GM18951 (cell line): ENCODE measurements at regions not wholly inside any gene's neighbourhood (a gene's known extent, or its start where the extent isn't known, plus 50 kb on each side); places are given as distances from the start of the nearest gene placed in this dataset.
"Not testable (repeated sequence)": the region's sequence is repeated elsewhere in the genome, so short reads cannot be mapped to it uniquely, and the experiment has no call there.

Experiments used
- POLR2A ChIP-seq: IDR thresholded peaks from 4 replicates; pipeline ENCODE4 v1.6.1; 2011; ENCODE audit warnings: mild to moderate bottlenecking; ENCODE audit not compliant: insufficient read length, insufficient read depth; ENCODE audit errors: extremely low read depth
- in situ Hi-C: fragments of 300-500 bp; cut with MboI; formaldehyde crosslinking; loops from one replicate; pipeline ENCODE4 v1.12.0; 2022; ENCODE audit warnings: low sequenced_read_pairs, mixed read lengths, inconsistent platforms; ENCODE audit not compliant: unreplicated experiment

- in situ Hi-C loops: no loop called here
Measured at GRCh38 chr9:115781070-115781736, 372.4 kb upstream of the PAPPA start.

GRCh38 chr9:115786321-115786720 lies 367.3 kb upstream of the PAPPA start:
- in situ Hi-C loops: no loop called here
- TF ChIP-seq POLR2A: no peak

More at GRCh38 chr9:115781070-115781736, 372.4 kb upstream of the PAPPA start:
- no peak for TF ChIP-seq POLR2A

- in situ Hi-C loops: no loop called here
- no peak for TF ChIP-seq POLR2A
Measured at GRCh38 chr9:115790520-115790919, 363.1 kb upstream of the PAPPA start.

- in situ Hi-C loops: no loop called here
- no peak for TF ChIP-seq POLR2A
Measured at GRCh38 chr9:115794921-115795475, 358.6 kb upstream of the PAPPA start.

- no peak for TF ChIP-seq POLR2A
- in situ Hi-C loops: no loop called here
Measured at GRCh38 chr9:115799734-115800133, 353.9 kb upstream of the PAPPA start.

- no peak for TF ChIP-seq POLR2A
- in situ Hi-C loops: no loop called here
Measured at GRCh38 chr9:115804206-115804605, 349.4 kb upstream of the PAPPA start.

GRCh38 chr9:115808108-115808507 lies 345.5 kb upstream of the PAPPA start:
- in situ Hi-C loops: no loop called here
- TF ChIP-seq POLR2A: no peak

- in situ Hi-C loops: no loop called here
- TF ChIP-seq POLR2A: no peak
Measured at GRCh38 chr9:115808695-115809094, 344.9 kb upstream of the PAPPA start.

- no peak for TF ChIP-seq POLR2A
- in situ Hi-C loops: no loop called here
Measured at GRCh38 chr9:115810166-115810565, 343.4 kb upstream of the PAPPA start.

GRCh38 chr9:115814081-115814480 lies 339.5 kb upstream of the PAPPA start:
- in situ Hi-C loops: no loop called here
- no peak for TF ChIP-seq POLR2A

- in situ Hi-C loops: no loop called here
- no peak for TF ChIP-seq POLR2A
Measured at GRCh38 chr9:115815786-115816185, 337.8 kb upstream of the PAPPA start.

GRCh38 chr9:115818651-115819050 lies 334.9 kb upstream of the PAPPA start:
- in situ Hi-C loops: not testable (repeated sequence)

- in situ Hi-C loops: no loop called here
- TF ChIP-seq POLR2A: no peak
Measured at GRCh38 chr9:115832031-115832430, 321.6 kb upstream of the PAPPA start.

GRCh38 chr9:115837618-115838017 lies 316.0 kb upstream of the PAPPA start:
- no peak for TF ChIP-seq POLR2A
- in situ Hi-C loops: no loop called here
